Caco-2 (cell line): ENCODE measurements at regions not wholly inside any gene's neighbourhood (a gene's known extent, or its start where the extent isn't known, plus 50 kb on each side); places are given as distances from the start of the nearest gene placed in this dataset.

Experiments
- BruUV-seq: library from RNA; stranded (reverse); fragments of 400-500 nt; replicated peaks from 2 replicates; lab custom pipeline; 2021; lab: Mats Ljungman, UMichigan
- CTCF ChIA-PET: fragments of 300-600 bp; sonication (Branson Sonifier 250); formaldehyde crosslinking; loops from one replicate; lab custom pipeline; 2022; ENCODE audit warnings: antibody characterized with exemption; lab: Charles Lee
- POLR2A ChIA-PET: fragments of 300-600 bp; sonication (Branson Sonifier 250); formaldehyde crosslinking; loops from one replicate; lab custom pipeline; 2022; ENCODE audit warnings: antibody characterized with exemption; lab: Charles Lee
- DNase-seq, 2 experiments: peaks; one replicate each; pipeline versions ENCODE4 v3.0.0 to v3.0.0-alpha.2; 2020 to 2022
- H3K27me3 ChIP-seq: replicated peaks from 2 replicates; pipeline ENCODE4 v1.6.0; 2011; ENCODE audit warnings: low read length; ENCODE audit not compliant: control insufficient read depth, insufficient read depth
- H3K36me3 ChIP-seq: 2 replicates; pipeline ENCODE4 v1.5.1; 2011; ENCODE audit warnings: low read length; ENCODE audit not compliant: control insufficient read depth, insufficient read depth
- H3K4me1 ChIP-seq: fragments of 250-450 bp; sonication (Bioruptor Pico); 2 replicates; pipeline ENCODE4 v1.5.1; 2020; ENCODE audit warnings: mild to moderate bottlenecking
- H3K4me3 ChIP-seq: 2 replicates; pipeline ENCODE4 v1.5.1; 2011; ENCODE audit warnings: low read depth, mild to moderate bottlenecking, control low read depth, low read length
- H3K9me3 ChIP-seq: fragments of 250-450 bp; sonication (Bioruptor Pico); 2 replicates; pipeline ENCODE4 v1.5.1; 2020; ENCODE audit warnings: mild to moderate bottlenecking, moderate library complexity
- H3K27ac Mint-ChIP-seq: one replicate; pipeline ENCODE4 v1.8.0; 2022; ENCODE audit warnings: mixed read lengths; ENCODE audit not compliant: unreplicated experiment
- H3K27me3 Mint-ChIP-seq: one replicate; pipeline ENCODE4 v1.8.0; 2022; ENCODE audit warnings: mixed read lengths; ENCODE audit not compliant: insufficient read depth, unreplicated experiment
- H3K36me3 Mint-ChIP-seq: one replicate; pipeline ENCODE4 v1.8.0; 2022; ENCODE audit warnings: mild to moderate bottlenecking, mixed read lengths; ENCODE audit not compliant: insufficient read depth, unreplicated experiment
- H3K4me1 Mint-ChIP-seq: one replicate; pipeline ENCODE4 v1.8.0; 2022; ENCODE audit warnings: low read depth, mixed read lengths; ENCODE audit not compliant: unreplicated experiment
- H3K4me3 Mint-ChIP-seq: one replicate; pipeline ENCODE4 v1.8.0; 2022; ENCODE audit warnings: mild to moderate bottlenecking, moderate library complexity, mixed read lengths; ENCODE audit not compliant: unreplicated experiment
- H3K9me3 Mint-ChIP-seq: one replicate; pipeline ENCODE4 v1.8.0; 2022; ENCODE audit warnings: mixed read lengths; ENCODE audit not compliant: unreplicated experiment
- intact Hi-C: fragments of 100-400 bp; cut with micrococcal nuclease; formaldehyde crosslinking; loops from one replicate; pipeline ENCODE4 v1.10.0; 2022; ENCODE audit not compliant: unreplicated experiment
- TF ChIP-seq, protein P1 (sequence below), 2 experiments: fragments of 200-600 bp in 1 of 2; IDR thresholded peaks; 1 replicate in 1 of 2; 2 replicates in 1 of 2; pipeline versions ENCODE4 v1.5.1 to v1.8.0; 2011 to 2022; ENCODE audit warnings: antibody characterized with exemption in 1 of 2, control low read depth in 1 of 2, inconsistent platforms in 1 of 2, low read depth in 1 of 2, low read length in 1 of 2, mild to moderate bottlenecking in 1 of 2, moderate library complexity in 1 of 2; ENCODE audit not compliant: insufficient read depth in 1 of 2, severe bottlenecking in 1 of 2, unreplicated experiment in 1 of 2

- H3K9me3 Mint-ChIP-seq = no peaks in the 10 kb centered on the region
- TF ChIP-seq, protein P1, sequence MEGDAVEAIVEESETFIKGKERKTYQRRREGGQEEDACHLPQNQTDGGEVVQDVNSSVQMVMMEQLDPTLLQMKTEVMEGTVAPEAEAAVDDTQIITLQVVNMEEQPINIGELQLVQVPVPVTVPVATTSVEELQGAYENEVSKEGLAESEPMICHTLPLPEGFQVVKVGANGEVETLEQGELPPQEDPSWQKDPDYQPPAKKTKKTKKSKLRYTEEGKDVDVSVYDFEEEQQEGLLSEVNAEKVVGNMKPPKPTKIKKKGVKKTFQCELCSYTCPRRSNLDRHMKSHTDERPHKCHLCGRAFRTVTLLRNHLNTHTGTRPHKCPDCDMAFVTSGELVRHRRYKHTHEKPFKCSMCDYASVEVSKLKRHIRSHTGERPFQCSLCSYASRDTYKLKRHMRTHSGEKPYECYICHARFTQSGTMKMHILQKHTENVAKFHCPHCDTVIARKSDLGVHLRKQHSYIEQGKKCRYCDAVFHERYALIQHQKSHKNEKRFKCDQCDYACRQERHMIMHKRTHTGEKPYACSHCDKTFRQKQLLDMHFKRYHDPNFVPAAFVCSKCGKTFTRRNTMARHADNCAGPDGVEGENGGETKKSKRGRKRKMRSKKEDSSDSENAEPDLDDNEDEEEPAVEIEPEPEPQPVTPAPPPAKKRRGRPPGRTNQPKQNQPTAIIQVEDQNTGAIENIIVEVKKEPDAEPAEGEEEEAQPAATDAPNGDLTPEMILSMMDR (IDR thresholded peaks at IDR 0.05; ENCODE audit: insufficient read depth in 1 of 2, low read depth in 1 of 2, low read length in 1 of 2, severe bottlenecking in 1 of 2, unreplicated experiment in 1 of 2) = no peak
- POLR2A ChIA-PET = no interaction called here
- Histone ChIP-seq H3K27me3 (no peaks in the 10 kb centered on the region), H3K4me3 (no peak overlapping the region), H3K9me3 (no peaks in the 10 kb centered on the region), H3K4me1 (no peaks in the 10 kb centered on the region), H3K36me3 (no peaks in the 10 kb centered on the region)
- no peak overlapping the region for H3K4me3 Mint-ChIP-seq
- no peak for DNase-seq
- H3K27me3 Mint-ChIP-seq = peaks cover 2% of the 10 kb centered on the region
- intact Hi-C loops = loop anchor here (1.0 kb wide), 3 partner anchors 168 to 414 kb away; no protein-coding TSS in a partner anchor
- BruUV-seq = no TSS peak
- CTCF ChIA-PET = no interaction called here
- no peak overlapping the region for H3K27ac Mint-ChIP-seq
- no peaks in the 10 kb centered on the region for H3K4me1 Mint-ChIP-seq
- no peaks in the 10 kb centered on the region for H3K36me3 Mint-ChIP-seq
These were observed 747.4 kb downstream of the UQCRFS1 start for GRCh38 chr19:28465371-28466086.

DNA sequence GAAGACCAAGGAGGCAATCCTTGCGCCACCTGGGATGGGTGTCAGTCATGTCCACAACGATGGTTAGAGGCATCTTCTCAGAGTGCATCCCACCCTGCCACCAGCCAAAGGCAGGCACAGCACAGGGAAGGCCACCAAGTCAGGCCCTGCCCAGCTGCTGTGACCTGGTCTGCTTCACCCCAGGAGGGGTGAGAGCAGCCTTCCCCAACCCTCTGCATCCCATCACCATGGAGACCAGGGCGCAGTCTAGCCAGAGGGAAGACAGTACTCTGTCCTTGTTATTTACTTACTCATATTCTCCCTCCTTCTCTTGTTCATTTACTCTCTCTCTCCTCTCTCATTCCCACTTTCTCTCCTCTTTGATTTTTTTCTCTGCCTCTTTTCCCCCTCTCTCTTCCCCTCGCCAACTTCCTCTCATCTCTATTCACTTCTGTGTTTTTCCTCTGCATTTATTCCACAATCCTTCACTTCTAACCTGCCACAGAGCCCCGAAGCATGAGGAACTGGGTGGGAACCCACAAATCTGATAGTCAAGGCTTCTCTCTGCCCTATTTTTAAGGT, 749.4 kb downstream of the UQCRFS1 start:
- Histone ChIP-seq H3K27me3 (no peaks in the 10 kb centered on the region), H3K9me3 (no peaks in the 10 kb centered on the region), H3K4me1 (no peaks in the 10 kb centered on the region), H3K36me3 (no peaks in the 10 kb centered on the region), H3K4me3 (no peak overlapping the region)
- intact Hi-C loops = no loop called here
- Mint-ChIP-seq H3K4me1 (no peaks in the 10 kb centered on the region), H3K27me3 (peaks cover 2% of the 10 kb centered on the region), H3K27ac (no peak overlapping the region), H3K9me3 (no peaks in the 10 kb centered on the region), H3K4me3 (no peak overlapping the region), H3K36me3 (no peaks in the 10 kb centered on the region)
- ChIA-PET POLR2A (no interaction called here), CTCF (no interaction called here)
- DNase-seq = no peak
- BruUV-seq = no TSS peak
- TF ChIP-seq, protein P1 (IDR thresholded peaks at IDR 0.05; ENCODE audit: insufficient read depth in 1 of 2, low read depth in 1 of 2, low read length in 1 of 2, severe bottlenecking in 1 of 2, unreplicated experiment in 1 of 2) = no peak

GRCh38 chr19:28457620-28458019, 755.3 kb downstream of the UQCRFS1 start:
- BruUV-seq = no TSS peak
- H3K4me3 Mint-ChIP-seq = no peak overlapping the region
- H3K27ac Mint-ChIP-seq = no peak overlapping the region
- H3K9me3 Mint-ChIP-seq = no peaks in the 10 kb centered on the region
- H3K27me3 ChIP-seq = no peaks in the 10 kb centered on the region
- no peaks in the 10 kb centered on the region for H3K4me1 Mint-ChIP-seq
- POLR2A ChIA-PET = no interaction called here
- CTCF ChIA-PET = no interaction called here
- H3K27me3 Mint-ChIP-seq = no peaks in the 10 kb centered on the region
- intact Hi-C loops = no loop called here
- no peaks in the 10 kb centered on the region for H3K36me3 Mint-ChIP-seq
- TF ChIP-seq, protein P1 (IDR thresholded peaks at IDR 0.05; ENCODE audit: insufficient read depth in 1 of 2, low read depth in 1 of 2, low read length in 1 of 2, severe bottlenecking in 1 of 2, unreplicated experiment in 1 of 2) = no peak
- H3K36me3 ChIP-seq = no peaks in the 10 kb centered on the region
- no peaks in the 10 kb centered on the region for H3K9me3 ChIP-seq
- no peak overlapping the region for H3K4me3 ChIP-seq
- no peak for DNase-seq
- H3K4me1 ChIP-seq = no peaks in the 10 kb centered on the region
